ENCODE measurements at regions not wholly inside any gene's neighbourhood (a gene's known extent, or its start where the extent isn't known, plus 50 kb on each side); places are given as distances from the start of the nearest gene placed in this dataset.

DNA sequence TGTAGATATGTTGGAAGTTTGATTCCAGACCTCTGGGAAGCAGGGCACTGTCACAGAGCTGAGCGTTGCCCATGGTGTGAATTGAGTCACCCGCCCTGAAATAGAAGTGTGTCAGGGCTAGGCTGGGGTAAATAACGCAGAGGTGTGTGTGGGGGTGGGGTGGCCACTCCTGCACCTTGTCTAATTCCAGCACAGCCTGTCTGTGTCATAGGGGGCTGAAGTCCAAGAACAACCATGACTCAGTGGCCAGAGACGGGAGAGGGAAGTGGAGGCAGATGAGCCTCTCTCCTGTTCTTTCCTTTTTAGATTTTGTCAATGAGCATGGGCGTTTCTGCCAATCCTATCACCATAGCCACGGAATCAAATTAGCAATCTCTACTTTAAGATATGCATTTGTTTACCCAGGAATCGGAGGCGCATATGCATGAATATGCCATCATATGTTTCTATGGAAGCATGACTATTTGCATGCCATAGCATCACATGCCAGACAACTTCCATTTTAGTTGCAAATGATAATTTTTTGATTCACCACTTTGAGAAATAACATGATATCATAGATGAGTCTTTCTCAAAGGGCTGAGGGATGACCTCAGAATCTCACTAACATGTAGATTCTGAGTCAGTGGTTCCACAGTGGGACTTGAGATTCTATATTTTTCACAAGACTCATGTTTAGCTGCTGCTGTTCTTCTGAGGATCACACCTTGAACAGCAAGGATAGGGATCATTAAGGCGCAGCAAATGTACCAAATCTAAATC is 852.9 kb downstream of the DCDC2C start:
- no peak for TF ChIP-seq EZH2 (IDR thresholded peaks at IDR 0.05; ENCODE audit: insufficient read depth, poor library complexity, severe bottlenecking)
- no peak for TF ChIP-seq EZH2phosphoT487 (IDR thresholded peaks at IDR 0.05; ENCODE audit: insufficient read depth, low read depth)

Measured in GM23248 (cell line).